ENCODE measurements at regions not wholly inside any gene's neighbourhood (a gene's known extent, or its start where the extent isn't known, plus 50 kb on each side); places are given as distances from the start of the nearest gene placed in this dataset.

- no peak for TF ChIP-seq CTCF (IDR thresholded peaks at IDR 0.05)
- no peak for TF ChIP-seq POLR2A (IDR thresholded peaks at IDR 0.05)
Measured at GRCh38 chr3:153666991-153667740, 454.0 kb upstream of the ARHGEF26 start.

Measured in heart left ventricle (tissue), 13 donors.